ENCODE measurements at regions not wholly inside any gene's neighbourhood (a gene's known extent, or its start where the extent isn't known, plus 50 kb on each side); places are given as distances from the start of the nearest gene placed in this dataset.
"Not testable (repeated sequence)": the region's sequence is repeated elsewhere in the genome, so short reads cannot be mapped to it uniquely, and the experiment has no call there.

DNA sequence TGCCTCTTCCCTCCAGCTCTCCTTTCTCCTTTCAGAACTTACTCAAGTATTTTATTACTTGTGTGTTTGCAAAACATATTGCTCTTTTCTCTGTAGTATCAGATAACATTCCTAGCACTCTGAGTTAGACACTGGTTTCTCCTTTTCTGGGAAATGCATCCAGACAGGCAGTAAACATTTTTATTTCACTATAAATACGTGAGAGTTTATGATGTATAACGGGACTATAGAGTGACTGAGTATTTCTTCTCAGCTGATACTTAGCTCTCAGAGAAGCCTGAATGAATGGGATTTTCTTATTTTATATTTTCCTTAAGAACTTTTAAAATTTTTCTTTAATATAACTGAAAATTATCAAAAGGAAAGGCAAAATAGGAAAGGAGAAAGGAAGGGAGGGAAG is 211.2 kb upstream of the EDNRB start:
- no peak overlapping the region for H3K27ac Mint-ChIP-seq (ENCODE audit: unreplicated experiment)
- H3K36me3 Mint-ChIP-seq (ENCODE audit: low read depth) = no peaks in the 10 kb centered on the region
- no peak overlapping the region for H3K4me3 Mint-ChIP-seq
- peaks cover 6% of the 10 kb centered on the region for H3K4me1 Mint-ChIP-seq
- no peaks in the 10 kb centered on the region for H3K9me3 Mint-ChIP-seq
- H3K27me3 Mint-ChIP-seq (ENCODE audit: low read depth) = no peaks in the 10 kb centered on the region
- no peak for TF ChIP-seq CTCF (conservative IDR thresholded peaks at IDR 0.05)
- no peak for DNase-seq (ENCODE audit: low read depth, low spot score)

DNA sequence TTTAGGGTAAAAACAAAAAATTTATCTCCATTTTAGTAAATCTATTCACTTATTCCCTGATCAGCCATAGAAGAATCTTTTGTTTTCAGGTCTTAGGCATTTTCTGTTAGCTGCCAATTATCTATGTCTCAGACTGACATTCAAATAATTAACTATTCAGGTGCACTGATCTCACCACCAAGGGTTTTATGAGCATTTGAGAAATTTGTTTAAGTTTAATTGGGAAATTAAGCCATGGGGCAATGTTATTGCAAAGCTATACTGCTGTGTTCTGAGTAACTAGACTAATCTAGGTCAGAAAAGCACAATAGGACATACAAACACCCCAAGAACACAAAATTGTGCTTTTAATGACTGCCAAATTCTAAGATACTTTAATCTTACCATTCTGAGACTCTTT is 210.7 kb upstream of the EDNRB start:
- no peak overlapping the region for H3K27ac Mint-ChIP-seq (ENCODE audit: unreplicated experiment)
- no peaks in the 10 kb centered on the region for H3K36me3 Mint-ChIP-seq (ENCODE audit: low read depth)
- DNase-seq (ENCODE audit: low read depth, low spot score) = no peak
- no peak overlapping the region for H3K4me3 Mint-ChIP-seq
- H3K27me3 Mint-ChIP-seq (ENCODE audit: low read depth) = no peaks in the 10 kb centered on the region
- no peak for TF ChIP-seq CTCF (conservative IDR thresholded peaks at IDR 0.05)
- no peaks in the 10 kb centered on the region for H3K9me3 Mint-ChIP-seq
- peaks cover 6% of the 10 kb centered on the region for H3K4me1 Mint-ChIP-seq

- Mint-ChIP-seq H3K27me3 (ENCODE audit: low read depth) (no peaks in the 10 kb centered on the region), H3K9me3 (no peaks in the 10 kb centered on the region), H3K4me1 (peaks cover 14% of the 10 kb centered on the region), H3K27ac (ENCODE audit: unreplicated experiment) (no peak overlapping the region), H3K36me3 (ENCODE audit: low read depth) (peaks cover 7% of the 10 kb centered on the region), H3K4me3 (no peak overlapping the region)
- peak; percentile 50 for DNase-seq (ENCODE audit: low read depth, low spot score)
- TF ChIP-seq CTCF (conservative IDR thresholded peaks at IDR 0.05) = peak; percentile 95
These were observed 203.1 kb upstream of the EDNRB start for GRCh38 chr13:78121459-78122348.

GRCh38 chr13:78121001-78121400 is 202.4 kb upstream of the EDNRB start:
- no peak for DNase-seq (ENCODE audit: low read depth, low spot score)
- TF ChIP-seq CTCF (conservative IDR thresholded peaks at IDR 0.05) = no peak
- H3K4me3 Mint-ChIP-seq = no peak overlapping the region
- H3K27me3 Mint-ChIP-seq (ENCODE audit: low read depth) = no peaks in the 10 kb centered on the region
- H3K27ac Mint-ChIP-seq (ENCODE audit: unreplicated experiment) = peak overlapping the region; percentile 93
- H3K9me3 Mint-ChIP-seq = no peaks in the 10 kb centered on the region
- H3K36me3 Mint-ChIP-seq (ENCODE audit: low read depth) = peaks cover 10% of the 10 kb centered on the region
- peaks cover 14% of the 10 kb centered on the region for H3K4me1 Mint-ChIP-seq

GRCh38 chr13:78120144-78120543 is 201.5 kb upstream of the EDNRB start:
- Mint-ChIP-seq H3K36me3 (ENCODE audit: low read depth) (peaks cover 14% of the 10 kb centered on the region), H3K4me1 (peaks cover 14% of the 10 kb centered on the region)
- not testable (repeated sequence) for H3K4me3 Mint-ChIP-seq; DNase-seq (ENCODE audit: low read depth, low spot score); H3K27ac Mint-ChIP-seq (ENCODE audit: unreplicated experiment); H3K9me3 Mint-ChIP-seq; H3K27me3 Mint-ChIP-seq (ENCODE audit: low read depth)

- Mint-ChIP-seq H3K36me3 (ENCODE audit: low read depth) (peaks cover 34% of the 10 kb centered on the region), H3K27ac (ENCODE audit: unreplicated experiment) (peak overlapping the region; percentile 58), H3K9me3 (peaks cover 14% of the 10 kb centered on the region), H3K4me1 (peaks cover 13% of the 10 kb centered on the region)
- not testable (repeated sequence) for H3K4me3 Mint-ChIP-seq; H3K27me3 Mint-ChIP-seq (ENCODE audit: low read depth); DNase-seq (ENCODE audit: low read depth, low spot score)
These were observed 198.4 kb upstream of the EDNRB start for GRCh38 chr13:78117070-78117469.

Measured in neural crest cell (in vitro differentiated cells).